Thyroid gland (tissue), 4 donors: ENCODE measurements at regions not wholly inside any gene's neighbourhood (a gene's known extent, or its start where the extent isn't known, plus 50 kb on each side); places are given as distances from the start of the nearest gene placed in this dataset.

Source experiments
- POLR2A ChIP-seq, 2 donors: fragments of 450-650 bp; IDR thresholded peaks; one replicate each; pipeline ENCODE4 v1.6.1; 2017; ENCODE audit warnings: antibody characterized with exemption in 2 of 2, mild to moderate bottlenecking in 2 of 2, moderate library complexity in 1 of 2
- TF ChIP-seq, protein P1 (sequence below), 6 experiments: fragments of 200-600 bp in 3 of 6; fragments of 450-650 bp in 3 of 6; sonication (generic) in 3 of 6; IDR thresholded peaks; one replicate each; pipeline ENCODE4 v1.5.1; 2016 to 2019; ENCODE audit warnings: antibody characterized with exemption in 6 of 6, mild to moderate bottlenecking in 2 of 6, inconsistent platforms in 1 of 6, moderate library complexity in 1 of 6

DNA sequence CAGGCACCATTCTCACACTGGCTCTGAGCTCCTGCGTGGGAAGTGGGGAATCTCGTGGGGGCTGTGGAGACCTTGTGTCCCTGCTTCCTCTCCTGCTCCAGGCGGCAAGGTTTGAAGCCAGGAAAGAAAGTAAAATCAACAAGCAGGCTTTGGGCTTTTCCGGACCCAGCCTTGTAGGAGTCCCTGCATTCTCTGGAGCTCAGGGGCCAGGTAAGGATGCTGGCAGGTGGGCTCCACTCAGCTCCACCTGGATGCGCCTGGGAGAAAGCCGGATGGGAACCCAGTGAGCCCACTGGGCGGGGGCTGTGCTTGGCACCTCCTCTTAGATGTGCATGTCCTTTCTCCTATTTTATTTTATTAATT is 362.5 kb downstream of the SEC14L1 start:
- TF ChIP-seq, protein P1, sequence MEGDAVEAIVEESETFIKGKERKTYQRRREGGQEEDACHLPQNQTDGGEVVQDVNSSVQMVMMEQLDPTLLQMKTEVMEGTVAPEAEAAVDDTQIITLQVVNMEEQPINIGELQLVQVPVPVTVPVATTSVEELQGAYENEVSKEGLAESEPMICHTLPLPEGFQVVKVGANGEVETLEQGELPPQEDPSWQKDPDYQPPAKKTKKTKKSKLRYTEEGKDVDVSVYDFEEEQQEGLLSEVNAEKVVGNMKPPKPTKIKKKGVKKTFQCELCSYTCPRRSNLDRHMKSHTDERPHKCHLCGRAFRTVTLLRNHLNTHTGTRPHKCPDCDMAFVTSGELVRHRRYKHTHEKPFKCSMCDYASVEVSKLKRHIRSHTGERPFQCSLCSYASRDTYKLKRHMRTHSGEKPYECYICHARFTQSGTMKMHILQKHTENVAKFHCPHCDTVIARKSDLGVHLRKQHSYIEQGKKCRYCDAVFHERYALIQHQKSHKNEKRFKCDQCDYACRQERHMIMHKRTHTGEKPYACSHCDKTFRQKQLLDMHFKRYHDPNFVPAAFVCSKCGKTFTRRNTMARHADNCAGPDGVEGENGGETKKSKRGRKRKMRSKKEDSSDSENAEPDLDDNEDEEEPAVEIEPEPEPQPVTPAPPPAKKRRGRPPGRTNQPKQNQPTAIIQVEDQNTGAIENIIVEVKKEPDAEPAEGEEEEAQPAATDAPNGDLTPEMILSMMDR (IDR thresholded peaks at IDR 0.05) = no peak
- no peak for TF ChIP-seq POLR2A (IDR thresholded peaks at IDR 0.05)
